Right lobe of liver (tissue), 6 donors: ENCODE measurements at regions not wholly inside any gene's neighbourhood (a gene's known extent, or its start where the extent isn't known, plus 50 kb on each side); places are given as distances from the start of the nearest gene placed in this dataset.
A peak's percentile ranks its signal among the peaks of the same experiment; 100 is the strongest.
"Not testable (repeated sequence)": the region's sequence is repeated elsewhere in the genome, so short reads cannot be mapped to it uniquely, and the experiment has no call there.

Experiments
- ATAC-seq, 4 donors: fragments of 200-7000 bp; cut with Tn5 transposase; one replicate each; pipeline ENCODE4 v1.9.1; 2020; ENCODE audit warnings: mild to moderate bottlenecking in 4 of 4, moderate library complexity in 4 of 4
- DNase-seq, 3 donors: peaks; one replicate each; pipeline ENCODE4 v3.0.0-alpha.2; 2020
- H3K27ac ChIP-seq, 3 donors: fragments of 200-600 bp; one replicate each; pipeline ENCODE4 v1.8.0; 2022
- H3K27me3 ChIP-seq, 2 donors: fragments of 200-600 bp; one replicate each; pipeline ENCODE4 v1.8.0; 2022
- H3K36me3 ChIP-seq, 4 donors: fragments of 200-600 bp; sonication (generic) in 1 of 4; one replicate each; pipeline versions ENCODE4 v1.5.1 to v1.8.0; 2017 to 2022; ENCODE audit warnings: control low read depth in 1 of 4
- H3K4me1 ChIP-seq, 4 donors: fragments of 200-600 bp; sonication (generic) in 1 of 4; one replicate each; pipeline versions ENCODE4 v1.5.1 to v1.8.0; 2017 to 2022; ENCODE audit warnings: control low read depth in 1 of 4
- H3K4me3 ChIP-seq, 3 donors: fragments of 200-600 bp; one replicate each; pipeline ENCODE4 v1.8.0; 2022
- H3K9me3 ChIP-seq, 4 donors: fragments of 200-600 bp; sonication (generic) in 1 of 4; one replicate each; pipeline versions ENCODE4 v1.5.1 to v1.8.0; 2017 to 2022; ENCODE audit warnings: control low read depth in 1 of 4
- WGBS: methylation state at CpG from one replicate; pipeline ENCODE4 v1.1.6; 2018; ENCODE audit warnings: low coverage, low lambda C conversion rate; ENCODE audit not compliant: insufficient coverage; ENCODE audit errors: missing lambda C conversion rate; 5-methylcytosine and 5-hydroxymethylcytosine counted together
- intact Hi-C, 2 donors: fragments of 100-400 bp; cut with DNase I; formaldehyde crosslinking; loops; one replicate each; pipeline versions ENCODE4 v1.11.2 to v1.14.1; 2022
- donor health status: DM: no; HTN: yes; CAD: no.
- donor health status: DM: no; HTN: no; CAD: no.
- donor health status: DM: no; HTN: no; CAD: no.
- donor health status: DM: no; HTN: yes; CAD: no.
- donor health status: DM: no; HTN: yes; CAD: no.

DNA sequence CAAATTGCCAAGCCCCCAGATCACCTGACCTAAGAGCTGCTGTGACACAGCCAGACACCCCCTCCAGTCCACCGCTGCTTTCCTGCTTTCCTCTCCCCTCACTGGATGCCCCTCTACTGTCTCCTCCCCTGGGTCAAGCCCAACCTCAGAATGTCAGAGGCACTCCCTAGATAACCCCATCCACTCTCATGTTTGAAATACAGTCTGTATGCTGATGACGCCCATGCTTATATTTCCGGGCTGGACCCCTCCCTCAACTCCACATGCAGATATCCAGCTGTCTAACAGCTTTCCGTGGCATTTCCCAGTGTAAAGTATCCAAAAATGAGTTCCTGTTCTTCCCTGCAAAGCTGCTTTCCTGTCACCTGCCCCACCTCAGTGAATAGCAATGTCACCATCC, 309.2 kb downstream of the ANAPC1 start:
- DNase-seq, intact Hi-C loops, H3K4me1 ChIP-seq, H3K4me3 ChIP-seq, H3K9me3 ChIP-seq, H3K27ac ChIP-seq, H3K36me3 ChIP-seq, ATAC-seq, H3K27me3 ChIP-seq: not testable (repeated sequence)
- 67% methylated on average over 3 of the region's 4 CpGs for WGBS

DNA sequence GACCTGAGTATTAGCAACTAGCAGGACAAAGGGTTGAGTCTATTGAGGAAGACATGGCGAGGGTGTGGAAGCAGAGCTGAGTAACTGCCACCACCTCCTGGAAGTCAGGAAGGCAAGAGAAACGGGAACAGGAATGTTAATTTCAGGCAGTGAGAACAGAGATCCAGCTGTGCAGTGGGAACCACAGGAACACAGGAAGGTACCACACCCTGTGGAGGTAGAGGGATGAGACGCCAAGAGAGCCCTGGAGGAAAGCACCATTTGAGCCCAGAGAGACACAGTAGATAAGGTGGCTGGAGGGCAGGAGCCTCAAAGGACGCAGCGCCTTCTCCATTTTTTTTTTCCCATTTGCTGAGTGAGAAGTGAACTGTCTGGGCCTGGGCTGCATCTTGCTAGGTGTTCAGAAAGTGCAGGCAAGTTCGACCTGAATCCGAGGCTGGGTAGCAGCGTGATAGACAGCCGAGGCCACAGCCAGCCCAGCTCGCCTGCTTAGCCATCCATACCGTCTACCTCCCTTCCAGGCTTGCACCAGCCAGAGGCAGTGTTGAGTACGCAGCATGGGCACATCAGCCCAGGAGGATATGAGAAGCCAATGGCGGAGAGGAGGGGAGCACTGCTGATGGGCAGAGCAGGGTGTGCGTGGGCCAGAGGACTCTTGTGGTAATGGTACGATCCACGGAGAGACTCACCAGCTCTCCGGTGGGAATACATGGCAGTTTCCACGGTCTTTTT, 306.7 kb downstream of the ANAPC1 start:
- intact Hi-C loops, DNase-seq, H3K27me3 ChIP-seq, ATAC-seq, H3K4me1 ChIP-seq, H3K27ac ChIP-seq, H3K36me3 ChIP-seq, H3K4me3 ChIP-seq, H3K9me3 ChIP-seq: not testable (repeated sequence)
- 82% methylated on average over 11 of the region's 18 CpGs for WGBS

DNA sequence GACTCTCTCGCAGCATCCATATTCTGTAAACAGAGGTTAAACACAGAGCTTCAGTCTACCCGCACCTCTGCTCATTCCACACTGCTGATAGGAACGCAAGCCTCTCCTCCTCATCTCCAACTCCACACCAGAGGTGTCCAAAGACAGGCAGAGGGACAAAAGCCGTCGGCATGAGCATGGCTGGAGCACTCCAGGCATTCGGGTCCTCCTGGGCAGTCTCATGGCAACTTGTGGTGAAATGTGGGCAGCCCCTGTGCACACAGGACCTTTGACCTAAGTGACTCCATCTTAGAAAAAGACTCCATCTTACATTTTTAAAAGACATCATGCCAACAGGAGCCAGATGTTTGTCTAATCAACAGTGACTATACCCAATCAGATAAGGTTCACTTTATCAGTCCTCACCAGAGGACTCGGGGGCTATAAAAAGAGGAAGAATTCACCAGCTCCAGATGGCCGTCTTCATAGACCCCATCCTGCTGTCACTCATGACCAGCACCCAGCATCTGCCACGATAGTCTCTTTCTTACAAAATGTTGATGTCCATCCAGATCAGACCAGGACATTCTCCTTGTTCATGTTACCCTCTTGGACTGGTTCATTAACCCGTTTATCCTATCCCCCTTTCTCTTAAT, 304.4 kb downstream of the ANAPC1 start:
- intact Hi-C loops, H3K9me3 ChIP-seq, H3K27ac ChIP-seq, H3K27me3 ChIP-seq, DNase-seq, ATAC-seq, H3K4me1 ChIP-seq, H3K36me3 ChIP-seq, H3K4me3 ChIP-seq: not testable (repeated sequence)
- 70% methylated on average over 8 of the region's 10 CpGs for WGBS

DNA sequence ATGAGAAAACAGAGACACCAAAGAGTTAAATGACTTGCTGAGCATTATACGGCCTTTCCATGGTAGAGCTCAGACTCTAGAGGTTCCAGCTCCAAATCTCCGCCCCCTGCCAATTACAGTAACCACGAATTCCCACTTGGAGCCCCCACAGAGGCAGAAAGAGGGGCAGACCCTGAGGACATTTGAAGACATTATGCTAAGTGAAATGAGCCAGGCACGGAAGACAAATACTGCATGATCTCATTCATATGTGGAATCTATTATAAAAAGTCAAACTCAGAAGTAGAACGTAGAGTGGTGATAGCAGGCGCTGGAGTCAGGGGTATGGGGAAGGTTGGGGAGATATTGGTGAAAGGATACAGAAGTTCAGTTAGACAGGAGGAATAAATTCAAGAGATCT, 303.4 kb downstream of the ANAPC1 start:
- H3K9me3 ChIP-seq, ATAC-seq, H3K27me3 ChIP-seq, H3K27ac ChIP-seq, H3K36me3 ChIP-seq, intact Hi-C loops, DNase-seq, H3K4me3 ChIP-seq, H3K4me1 ChIP-seq: not testable (repeated sequence)
- no CpG with 5 or more reads among the region's 6 CpGs for WGBS

DNA sequence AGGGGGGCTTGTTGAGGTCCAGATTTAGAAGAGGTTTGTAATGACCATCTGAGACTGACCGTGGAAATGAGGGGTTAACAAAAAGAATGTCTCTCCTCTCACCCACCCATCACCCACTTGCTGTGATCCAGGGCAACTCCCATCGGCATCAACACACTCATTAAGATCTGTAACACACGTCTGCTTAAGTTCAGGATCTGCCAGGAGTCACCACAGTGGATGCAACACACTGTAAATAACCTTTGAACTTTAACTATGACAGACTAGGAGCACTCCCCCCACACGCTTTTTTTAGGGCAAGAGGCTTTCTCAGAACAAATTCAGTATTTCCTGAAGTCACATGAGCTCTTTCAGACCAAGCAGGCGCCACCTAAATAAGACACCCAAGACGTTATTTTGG, 301.9 kb downstream of the ANAPC1 start:
- WGBS = 39% methylated on average over 4 of the region's 6 CpGs
- H3K9me3 ChIP-seq, DNase-seq, H3K27ac ChIP-seq, H3K4me1 ChIP-seq, intact Hi-C loops, H3K27me3 ChIP-seq, H3K36me3 ChIP-seq, H3K4me3 ChIP-seq: not testable (repeated sequence)
- ATAC-seq = peak in 3 of 4 donors; percentile 7 to 44 (median 39)

DNA sequence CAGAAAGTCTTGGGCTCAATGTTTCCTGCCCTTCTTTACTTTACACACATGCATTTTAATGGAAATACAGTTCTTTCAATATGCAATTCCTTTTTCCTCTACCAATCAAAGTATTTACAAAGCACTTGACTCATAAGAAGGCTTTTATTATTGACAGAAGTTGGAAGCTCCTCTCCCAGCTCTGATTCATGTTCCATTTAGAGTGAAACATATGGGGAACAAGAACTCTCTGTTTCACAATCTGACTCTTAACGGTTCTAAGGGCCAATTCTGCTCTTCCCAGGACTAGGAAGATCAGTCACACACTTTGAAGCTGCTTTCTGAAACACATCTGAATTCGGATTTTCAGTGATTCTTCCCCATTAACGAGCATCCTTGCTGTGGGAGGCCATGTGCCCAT, 300.5 kb downstream of the ANAPC1 start:
- H3K27ac ChIP-seq, ATAC-seq, H3K36me3 ChIP-seq, H3K9me3 ChIP-seq, H3K4me3 ChIP-seq, intact Hi-C loops, H3K27me3 ChIP-seq, DNase-seq, H3K4me1 ChIP-seq: not testable (repeated sequence)
- WGBS = no CpG with 5 or more reads among the region's 3 CpGs

DNA sequence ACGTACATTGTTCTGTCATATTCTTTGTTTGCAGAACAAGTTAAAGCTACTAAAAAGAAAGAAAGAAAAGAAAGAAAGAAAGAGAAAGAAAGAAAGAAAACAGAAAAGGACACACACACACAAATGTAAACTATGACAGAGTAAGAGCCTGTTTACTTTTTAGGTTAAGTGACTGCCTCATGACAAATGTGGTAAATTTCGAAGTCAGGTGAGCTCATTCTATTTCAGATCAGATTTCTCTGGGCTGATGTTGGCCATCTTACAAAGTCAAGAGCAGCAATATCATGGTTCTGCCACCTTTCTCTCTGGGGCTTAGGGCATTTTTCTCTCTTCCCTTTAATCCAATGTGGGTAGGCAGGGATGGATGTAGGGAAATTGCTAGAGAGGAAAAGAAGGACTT, 299.5 kb downstream of the ANAPC1 start:
- H3K36me3 ChIP-seq, H3K27ac ChIP-seq, H3K4me3 ChIP-seq, ATAC-seq, intact Hi-C loops, H3K9me3 ChIP-seq, H3K27me3 ChIP-seq, H3K4me1 ChIP-seq, DNase-seq: not testable (repeated sequence)
- 89% methylated on average over 1 of the region's 2 CpGs for WGBS

DNA sequence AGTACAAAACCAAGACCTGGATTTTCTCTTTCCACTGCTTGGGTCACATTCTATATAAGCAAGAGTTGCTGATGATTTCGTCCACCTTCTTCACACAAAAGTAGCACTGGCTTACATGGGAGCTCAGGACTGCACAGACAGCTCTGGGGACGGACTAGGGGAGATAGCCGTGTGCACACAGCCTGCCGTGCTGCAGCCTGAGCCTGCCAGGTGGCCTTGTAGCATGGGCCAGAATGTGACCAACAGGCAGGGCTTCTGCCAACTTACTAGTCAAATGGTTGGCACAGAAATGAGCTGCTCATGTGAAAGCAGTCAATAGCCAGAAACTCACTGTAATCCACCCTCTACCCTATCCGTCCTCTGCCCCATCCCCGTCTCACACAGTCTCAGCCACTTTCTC, 299.0 kb downstream of the ANAPC1 start:
- H3K27ac ChIP-seq, H3K4me1 ChIP-seq, intact Hi-C loops, H3K9me3 ChIP-seq, H3K4me3 ChIP-seq, H3K36me3 ChIP-seq, H3K27me3 ChIP-seq: not testable (repeated sequence)
- DNase-seq (peak; percentile 18 to 58 (median 51)), ATAC-seq (peak; percentile 92 to 97 (median 95))
- no CpG with 5 or more reads among the region's 6 CpGs for WGBS

DNA sequence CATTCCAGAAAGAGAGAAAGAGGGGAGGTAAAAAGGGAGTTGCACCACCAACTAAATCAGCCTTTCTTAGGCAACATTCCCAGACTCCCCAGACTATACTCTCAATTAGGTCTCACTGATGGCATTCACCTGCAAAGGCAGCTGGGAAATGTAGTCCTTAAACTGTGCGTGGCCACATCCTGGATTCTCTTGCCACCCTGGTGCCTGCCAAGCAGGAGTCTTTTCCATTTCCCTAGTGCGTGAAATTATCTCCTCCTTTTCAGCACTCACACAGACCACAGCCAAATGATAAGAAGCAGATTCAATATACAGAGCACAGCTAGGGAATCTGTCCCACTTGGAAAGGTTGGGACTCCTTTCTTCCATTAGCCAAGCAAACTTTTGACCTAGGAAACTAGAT, 298.0 kb downstream of the ANAPC1 start:
- H3K27me3 ChIP-seq, H3K4me3 ChIP-seq, H3K9me3 ChIP-seq, H3K4me1 ChIP-seq, H3K27ac ChIP-seq, DNase-seq, intact Hi-C loops, H3K36me3 ChIP-seq: not testable (repeated sequence)
- no CpG with 5 or more reads among the region's 2 CpGs for WGBS
- ATAC-seq = peak; percentile 43 to 68 (median 54)

DNA sequence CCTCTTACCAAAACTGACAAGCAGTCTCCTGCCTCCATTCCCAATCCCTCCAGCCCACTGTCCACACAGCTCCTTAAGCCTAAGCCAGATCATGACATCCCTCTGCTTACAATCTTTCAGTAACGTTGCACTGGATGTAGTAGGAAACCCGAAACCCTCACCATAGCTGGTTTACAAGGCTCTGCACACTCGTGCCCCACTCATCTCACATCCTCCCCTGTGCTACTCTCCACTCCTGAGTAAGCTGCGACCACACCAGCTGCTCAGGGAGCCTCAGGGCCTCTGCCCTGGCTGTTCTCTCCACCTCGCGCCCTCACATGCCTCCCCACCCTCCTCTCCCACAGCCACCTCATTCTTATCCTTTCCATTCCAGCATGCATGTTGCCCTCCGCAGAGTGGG, 288.9 kb downstream of the ANAPC1 start:
- H3K4me3 ChIP-seq, H3K36me3 ChIP-seq, H3K27me3 ChIP-seq, H3K9me3 ChIP-seq, ATAC-seq, H3K27ac ChIP-seq, DNase-seq, intact Hi-C loops, H3K4me1 ChIP-seq: not testable (repeated sequence)
- 100% methylated on average over 1 of the region's 7 CpGs for WGBS
